ENCODE measurements at regions not wholly inside any gene's neighbourhood (a gene's known extent, or its start where the extent isn't known, plus 50 kb on each side); places are given as distances from the start of the nearest gene placed in this dataset.

GRCh38 chr2:153299217-153299616 is 179.3 kb downstream of the RPRM start:
- H3K27ac ChIP-seq (ENCODE audit: low read length), result no peak overlapping the region
- no peak overlapping the region for H3K9ac ChIP-seq (ENCODE audit: low read length)
- no peaks in the 10 kb centered on the region for H3K9me3 ChIP-seq (ENCODE audit: insufficient read depth, low read length)
- H3K27me3 ChIP-seq (ENCODE audit: low read depth, low read length), result no peaks in the 10 kb centered on the region
- H3K4me1 ChIP-seq (ENCODE audit: low read length), result no peaks in the 10 kb centered on the region
- H3K36me3 ChIP-seq (replicated peaks; ENCODE audit: low read depth, low read length), result no peaks in the 10 kb centered on the region
- H4K20me1 ChIP-seq (ENCODE audit: insufficient read depth, low read length), result no peaks in the 10 kb centered on the region
- H3K4me2 ChIP-seq (ENCODE audit: low read length), result no peak overlapping the region
- no peaks in the 10 kb centered on the region for H3K79me2 ChIP-seq (ENCODE audit: low read length)
- no peak overlapping the region for H2AFZ ChIP-seq (ENCODE audit: low read depth, low read length)
- TF ChIP-seq EZH2phosphoT487 (IDR thresholded peaks at IDR 0.05; ENCODE audit: low read depth) (no peak), CTCF (IDR thresholded peaks at IDR 0.05; ENCODE audit: low read depth, low read length) (no peak)
- no peak overlapping the region for H3K4me3 ChIP-seq (ENCODE audit: low read length)

GRCh38 chr2:153294199-153294786 is 184.3 kb downstream of the RPRM start:
- Histone ChIP-seq H3K27ac (ENCODE audit: low read length) (no peak overlapping the region), H3K4me2 (ENCODE audit: low read length) (no peak overlapping the region), H3K36me3 (replicated peaks; ENCODE audit: low read depth, low read length) (no peaks in the 10 kb centered on the region), H2AFZ (ENCODE audit: low read depth, low read length) (no peak overlapping the region), H4K20me1 (ENCODE audit: insufficient read depth, low read length) (no peaks in the 10 kb centered on the region), H3K79me2 (ENCODE audit: low read length) (no peaks in the 10 kb centered on the region), H3K4me3 (ENCODE audit: low read length) (no peak overlapping the region), H3K4me1 (ENCODE audit: low read length) (peaks cover 13% of the 10 kb centered on the region), H3K9ac (ENCODE audit: low read length) (no peak overlapping the region), H3K9me3 (ENCODE audit: insufficient read depth, low read length) (no peaks in the 10 kb centered on the region), H3K27me3 (ENCODE audit: low read depth, low read length) (peaks cover 3% of the 10 kb centered on the region; the same call in 1 of the 2 replicates)
- TF ChIP-seq CTCF (IDR thresholded peaks at IDR 0.05; ENCODE audit: low read depth, low read length), result no peak
- TF ChIP-seq EZH2phosphoT487 (IDR thresholded peaks at IDR 0.05; ENCODE audit: low read depth), result no peak

GRCh38 chr2:153291718-153292117 is 186.8 kb downstream of the RPRM start:
- peaks cover 13% of the 10 kb centered on the region for H3K4me1 ChIP-seq (ENCODE audit: low read length)
- no peaks in the 10 kb centered on the region for H4K20me1 ChIP-seq (ENCODE audit: insufficient read depth, low read length)
- H2AFZ ChIP-seq (ENCODE audit: low read depth, low read length), result no peak overlapping the region
- peak overlapping the region; percentile 34 for H3K4me3 ChIP-seq (ENCODE audit: low read length)
- H3K9ac ChIP-seq (ENCODE audit: low read length), result no peak overlapping the region
- no peak overlapping the region for H3K27ac ChIP-seq (ENCODE audit: low read length)
- no peaks in the 10 kb centered on the region for H3K79me2 ChIP-seq (ENCODE audit: low read length)
- peaks cover 3% of the 10 kb centered on the region; the same call in 1 of the 2 replicates for H3K27me3 ChIP-seq (ENCODE audit: low read depth, low read length)
- H3K4me2 ChIP-seq (ENCODE audit: low read length), result peak overlapping the region; percentile 74
- no peaks in the 10 kb centered on the region for H3K9me3 ChIP-seq (ENCODE audit: insufficient read depth, low read length)
- H3K36me3 ChIP-seq (replicated peaks; ENCODE audit: low read depth, low read length), result no peaks in the 10 kb centered on the region
- TF ChIP-seq CTCF (IDR thresholded peaks at IDR 0.05; ENCODE audit: low read depth, low read length) (no peak), EZH2phosphoT487 (IDR thresholded peaks at IDR 0.05; ENCODE audit: low read depth) (no peak)

GRCh38 chr2:153287109-153287801 is 191.3 kb downstream of the RPRM start:
- Histone ChIP-seq H3K4me3 (ENCODE audit: low read length) (peak overlapping the region; percentile 74), H3K36me3 (replicated peaks; ENCODE audit: low read depth, low read length) (no peaks in the 10 kb centered on the region), H3K79me2 (ENCODE audit: low read length) (no peaks in the 10 kb centered on the region), H3K9ac (ENCODE audit: low read length) (no peak overlapping the region), H3K27me3 (ENCODE audit: low read depth, low read length) (peaks cover under 1% of the 10 kb centered on the region; the same call in 1 of the 2 replicates), H3K27ac (ENCODE audit: low read length) (no peak overlapping the region), H2AFZ (ENCODE audit: low read depth, low read length) (no peak overlapping the region), H3K4me1 (ENCODE audit: low read length) (peaks cover 13% of the 10 kb centered on the region), H3K9me3 (ENCODE audit: insufficient read depth, low read length) (no peaks in the 10 kb centered on the region), H3K4me2 (ENCODE audit: low read length) (peak overlapping the region; percentile 53), H4K20me1 (ENCODE audit: insufficient read depth, low read length) (no peaks in the 10 kb centered on the region)
- peak; percentile 48 for TF ChIP-seq CTCF (IDR thresholded peaks at IDR 0.05; ENCODE audit: low read depth, low read length)
- TF ChIP-seq EZH2phosphoT487 (IDR thresholded peaks at IDR 0.05; ENCODE audit: low read depth), result no peak
